GM12872 (cell line): ENCODE measurements at regions not wholly inside any gene's neighbourhood (a gene's known extent, or its start where the extent isn't known, plus 50 kb on each side); places are given as distances from the start of the nearest gene placed in this dataset.

Experiments used
- CTCF ChIP-seq: IDR thresholded peaks from 3 replicates; pipeline ENCODE4 v1.5.1; 2011; ENCODE audit warnings: low read depth, mild to moderate bottlenecking, low read length, moderate library complexity; ENCODE audit not compliant: insufficient read depth

GRCh38 chr15:98231696-98232440 is 271.4 kb downstream of the ARRDC4 start:
- no peak for TF ChIP-seq CTCF

GRCh38 chr15:98232761-98233160 is 272.3 kb downstream of the ARRDC4 start:
- no peak for TF ChIP-seq CTCF

GRCh38 chr15:98233873-98234272 is 273.4 kb downstream of the ARRDC4 start:
- TF ChIP-seq CTCF = no peak

GRCh38 chr15:98240303-98240702 is 279.8 kb downstream of the ARRDC4 start:
- no peak for TF ChIP-seq CTCF

GRCh38 chr15:98241032-98241554 is 280.6 kb downstream of the ARRDC4 start:
- no peak for TF ChIP-seq CTCF

GRCh38 chr15:98257290-98257689 is 296.8 kb downstream of the ARRDC4 start:
- no peak for TF ChIP-seq CTCF

GRCh38 chr15:98263787-98264186 is 303.3 kb downstream of the ARRDC4 start:
- no peak for TF ChIP-seq CTCF

GRCh38 chr15:98266295-98266694 is 305.8 kb downstream of the ARRDC4 start:
- TF ChIP-seq CTCF = no peak
